PC-9 (cell line): ENCODE measurements at regions not wholly inside any gene's neighbourhood (a gene's known extent, or its start where the extent isn't known, plus 50 kb on each side); places are given as distances from the start of the nearest gene placed in this dataset.

Experiments used
- BruUV-seq: library from RNA; stranded (reverse); fragments of 400-500 nt; replicated peaks from 2 replicates; lab custom pipeline; 2021; lab: Mats Ljungman, UMichigan
- CTCF ChIA-PET: fragments of 300-600 bp; sonication (Branson Sonifier 250); formaldehyde crosslinking; loops from one replicate; lab custom pipeline; 2022; ENCODE audit warnings: antibody characterized with exemption; lab: Charles Lee
- POLR2A ChIA-PET: fragments of 300-600 bp; sonication (Branson Sonifier 250); formaldehyde crosslinking; loops from one replicate; lab custom pipeline; 2022; ENCODE audit warnings: antibody characterized with exemption; ENCODE audit not compliant: unreplicated experiment; lab: Charles Lee
- DNase-seq, 2 experiments: peaks; one replicate each; pipeline versions ENCODE4 v3.0.0 to v3.0.0-alpha.2; 2015 to 2022; ENCODE audit warnings: mixed read lengths in 1 of 2
- H2AFZ ChIP-seq: fragments of 200-600 bp; sonication (generic); 2 replicates; pipeline ENCODE4 v1.8.1; 2017; ENCODE audit warnings: antibody characterized with exemption
- H3F3A ChIP-seq: fragments of 200-600 bp; sonication (generic); 2 replicates; pipeline ENCODE4 v1.8.1; 2017; ENCODE audit warnings: antibody characterized with exemption, mild to moderate bottlenecking, low read depth; ENCODE audit not compliant: insufficient read depth
- H3K27ac ChIP-seq: fragments of 200-600 bp; sonication (generic); 2 replicates; pipeline ENCODE4 v1.6.1; 2016; ENCODE audit warnings: mixed run types
- H3K27me3 ChIP-seq: fragments of 200-600 bp; sonication (generic); 2 replicates; pipeline ENCODE4 v1.6.1; 2016; ENCODE audit warnings: low read depth, mixed run types; ENCODE audit not compliant: insufficient read depth
- H3K36me3 ChIP-seq: fragments of 200-600 bp; sonication (generic); 2 replicates; pipeline ENCODE4 v1.6.1; 2016; ENCODE audit warnings: low read depth, mixed run types
- H3K4me1 ChIP-seq: fragments of 200-600 bp; sonication (generic); replicated peaks from 2 replicates; pipeline ENCODE4 v1.6.1; 2016; ENCODE audit warnings: mixed run types; ENCODE audit not compliant: insufficient read depth
- H3K4me2 ChIP-seq: fragments of 200-600 bp; sonication (generic); 2 replicates; pipeline ENCODE4 v1.6.1; 2017; ENCODE audit warnings: mixed run types
- H3K4me3 ChIP-seq: fragments of 200-600 bp; sonication (generic); 2 replicates; pipeline ENCODE4 v1.6.1; 2016; ENCODE audit warnings: mixed run types
- H3K79me2 ChIP-seq: fragments of 200-600 bp; sonication (generic); 2 replicates; pipeline ENCODE4 v1.6.1; 2017; ENCODE audit warnings: low read depth, mixed run types
- H3K9me2 ChIP-seq: fragments of 200-600 bp; sonication (generic); 2 replicates; pipeline ENCODE4 v1.8.1; 2017; ENCODE audit warnings: mild to moderate bottlenecking; ENCODE audit not compliant: insufficient read depth
- H3K9me3 ChIP-seq: fragments of 200-600 bp; sonication (generic); 2 replicates; pipeline ENCODE4 v1.8.1; 2016; ENCODE audit warnings: low read depth; ENCODE audit not compliant: insufficient read depth
- H4K20me1 ChIP-seq: fragments of 200-600 bp; sonication (generic); 2 replicates; pipeline ENCODE4 v1.8.1; 2017; ENCODE audit not compliant: insufficient read depth
- EZH2 ChIP-seq: fragments of 200-600 bp; sonication (generic); IDR thresholded peaks from 2 replicates; pipeline ENCODE4 v1.8.0; 2017; ENCODE audit warnings: antibody characterized with exemption, low read depth
- intact Hi-C: fragments of 100-400 bp; cut with micrococcal nuclease; formaldehyde crosslinking; loops from one replicate; pipeline ENCODE4 v1.10.0; 2022; ENCODE audit not compliant: unreplicated experiment
- TF ChIP-seq, protein P1 (sequence below): fragments of 200-600 bp; sonication (generic); conservative IDR thresholded peaks from 2 replicates; pipeline ENCODE4 v1.6.1; 2017; ENCODE audit warnings: mixed run types, antibody characterized with exemption, mild to moderate bottlenecking, moderate library complexity

DNA sequence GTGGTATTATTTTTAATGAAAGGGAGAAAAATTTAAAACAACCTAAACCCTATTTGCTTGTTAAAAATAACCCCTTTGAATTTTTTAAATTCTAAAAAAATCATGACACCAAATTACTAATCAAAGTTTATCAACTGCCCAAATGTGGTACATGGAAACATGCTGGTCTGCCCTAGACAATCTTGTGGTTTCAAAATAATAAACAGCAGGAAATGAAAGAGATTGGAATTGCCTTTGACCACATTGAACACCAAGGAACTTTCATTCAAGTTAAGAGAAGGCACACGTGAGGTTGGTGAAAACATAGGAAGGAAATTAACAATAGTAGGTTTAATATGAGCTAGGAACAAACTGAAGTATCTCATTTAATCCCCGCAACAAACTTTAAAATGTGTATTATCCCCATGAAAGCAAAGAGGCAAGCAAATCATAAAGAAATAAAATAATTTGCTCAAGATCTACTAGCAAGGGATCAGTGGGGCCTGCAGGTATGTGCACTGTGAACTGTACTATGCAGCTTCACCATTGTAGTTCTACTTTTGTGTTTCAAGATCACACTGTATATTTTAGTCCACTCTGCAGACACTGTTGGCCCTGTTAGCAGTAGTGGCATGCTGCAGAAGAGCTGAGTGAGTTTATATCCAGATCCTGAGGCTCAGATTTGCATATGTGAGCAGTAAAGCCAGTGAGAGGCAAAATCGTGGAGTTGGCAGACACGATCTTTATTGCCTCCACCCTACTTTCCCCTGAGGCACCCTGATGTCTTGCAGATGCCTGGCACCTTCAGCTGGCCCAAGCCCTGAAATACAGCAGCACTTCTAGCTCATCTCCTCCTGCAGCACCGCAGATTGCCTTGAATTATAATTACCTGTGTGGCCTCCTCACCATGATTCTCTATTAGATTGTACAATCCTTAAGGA, 157.8 kb upstream of the TENT5A start:
- Histone ChIP-seq H3F3A (no peaks in the 10 kb centered on the region), H3K9me2 (no peaks in the 10 kb centered on the region), H3K79me2 (no peaks in the 10 kb centered on the region), H3K4me2 (no peak overlapping the region), H3K9me3 (no peaks in the 10 kb centered on the region), H3K4me3 (no peak overlapping the region), H3K27ac (no peak overlapping the region), H2AFZ (no peak overlapping the region), H4K20me1 (no peaks in the 10 kb centered on the region), H3K36me3 (no peaks in the 10 kb centered on the region), H3K27me3 (no peaks in the 10 kb centered on the region), H3K4me1 (no peaks in the 10 kb centered on the region)
- TF ChIP-seq, protein P1, sequence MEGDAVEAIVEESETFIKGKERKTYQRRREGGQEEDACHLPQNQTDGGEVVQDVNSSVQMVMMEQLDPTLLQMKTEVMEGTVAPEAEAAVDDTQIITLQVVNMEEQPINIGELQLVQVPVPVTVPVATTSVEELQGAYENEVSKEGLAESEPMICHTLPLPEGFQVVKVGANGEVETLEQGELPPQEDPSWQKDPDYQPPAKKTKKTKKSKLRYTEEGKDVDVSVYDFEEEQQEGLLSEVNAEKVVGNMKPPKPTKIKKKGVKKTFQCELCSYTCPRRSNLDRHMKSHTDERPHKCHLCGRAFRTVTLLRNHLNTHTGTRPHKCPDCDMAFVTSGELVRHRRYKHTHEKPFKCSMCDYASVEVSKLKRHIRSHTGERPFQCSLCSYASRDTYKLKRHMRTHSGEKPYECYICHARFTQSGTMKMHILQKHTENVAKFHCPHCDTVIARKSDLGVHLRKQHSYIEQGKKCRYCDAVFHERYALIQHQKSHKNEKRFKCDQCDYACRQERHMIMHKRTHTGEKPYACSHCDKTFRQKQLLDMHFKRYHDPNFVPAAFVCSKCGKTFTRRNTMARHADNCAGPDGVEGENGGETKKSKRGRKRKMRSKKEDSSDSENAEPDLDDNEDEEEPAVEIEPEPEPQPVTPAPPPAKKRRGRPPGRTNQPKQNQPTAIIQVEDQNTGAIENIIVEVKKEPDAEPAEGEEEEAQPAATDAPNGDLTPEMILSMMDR: no peak
- no peak for TF ChIP-seq EZH2
- intact Hi-C loops: no loop called here
- ChIA-PET POLR2A (no interaction called here), CTCF (no interaction called here)
- BruUV-seq: no TSS peak
- no peak for DNase-seq

DNA sequence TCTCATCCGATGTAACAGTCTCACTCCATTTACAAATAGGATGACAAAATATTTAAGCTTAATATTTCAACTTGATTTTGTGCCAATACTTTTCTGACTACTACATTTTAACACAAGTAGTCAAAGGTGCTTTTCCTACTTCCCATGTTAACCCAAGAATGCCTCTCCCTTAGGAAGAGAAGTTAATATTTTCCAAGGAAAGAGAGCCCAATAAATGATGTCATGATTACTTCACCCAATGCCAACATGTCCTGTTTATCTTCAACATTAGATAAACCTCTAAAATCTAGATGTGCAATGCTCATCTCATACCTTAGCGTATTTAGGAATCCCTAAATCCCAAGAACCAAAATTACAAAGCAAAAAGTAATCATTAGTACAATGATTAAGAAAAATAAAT, 156.7 kb upstream of the TENT5A start:
- no peak for DNase-seq
- intact Hi-C loops: no loop called here
- ChIA-PET POLR2A (no interaction called here), CTCF (no interaction called here)
- no peak overlapping the region for H3K4me2 ChIP-seq
- TF ChIP-seq EZH2: no peak
- TF ChIP-seq, protein P1: no peak
- H2AFZ ChIP-seq: no peak overlapping the region
- H4K20me1 ChIP-seq: no peaks in the 10 kb centered on the region
- H3K79me2 ChIP-seq: no peaks in the 10 kb centered on the region
- no peak overlapping the region for H3K4me3 ChIP-seq
- no peaks in the 10 kb centered on the region for H3K9me2 ChIP-seq
- no peaks in the 10 kb centered on the region for H3K4me1 ChIP-seq
- H3K27me3 ChIP-seq: no peaks in the 10 kb centered on the region
- no peaks in the 10 kb centered on the region for H3K9me3 ChIP-seq
- no peak overlapping the region for H3K27ac ChIP-seq
- no peaks in the 10 kb centered on the region for H3K36me3 ChIP-seq
- H3F3A ChIP-seq: no peaks in the 10 kb centered on the region
- no TSS peak for BruUV-seq

DNA sequence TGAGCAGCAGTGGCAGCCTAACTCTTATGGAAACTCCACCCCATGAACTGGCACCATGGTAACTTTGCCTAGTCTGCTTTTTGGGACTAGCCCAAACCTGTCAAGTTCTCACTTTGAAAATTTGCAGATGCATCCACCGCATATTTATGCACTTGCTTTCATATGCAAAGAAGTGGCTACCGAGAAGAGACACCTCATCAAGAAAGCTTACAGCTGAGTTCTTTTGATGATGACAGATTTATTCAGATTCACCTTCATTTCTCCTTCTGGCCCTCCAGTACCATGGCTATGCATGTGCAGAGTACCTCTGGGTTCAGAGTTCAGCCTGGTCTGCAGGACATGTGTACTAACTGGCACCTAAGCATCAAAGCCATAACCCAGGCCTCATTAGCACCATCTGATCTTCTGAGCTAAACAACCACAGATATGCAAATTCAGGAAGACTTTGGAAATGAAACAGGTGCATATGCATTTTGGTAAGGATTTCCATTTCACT, 154.3 kb upstream of the TENT5A start:
- H3K79me2 ChIP-seq: no peaks in the 10 kb centered on the region
- no peaks in the 10 kb centered on the region for H3F3A ChIP-seq
- ChIA-PET POLR2A (no interaction called here), CTCF (no interaction called here)
- TF ChIP-seq, protein P1: no peak
- TF ChIP-seq EZH2: no peak
- no peaks in the 10 kb centered on the region for H3K36me3 ChIP-seq
- H4K20me1 ChIP-seq: no peaks in the 10 kb centered on the region
- H3K27me3 ChIP-seq: no peaks in the 10 kb centered on the region
- no peak overlapping the region for H2AFZ ChIP-seq
- H3K4me1 ChIP-seq: no peaks in the 10 kb centered on the region
- no peaks in the 10 kb centered on the region for H3K9me3 ChIP-seq
- no peak for DNase-seq
- intact Hi-C loops: no loop called here
- H3K4me2 ChIP-seq: no peak overlapping the region
- no peak overlapping the region for H3K27ac ChIP-seq
- H3K9me2 ChIP-seq: no peaks in the 10 kb centered on the region
- BruUV-seq: no TSS peak
- no peak overlapping the region for H3K4me3 ChIP-seq
